H9 (cell line): ENCODE measurements at regions not wholly inside any gene's neighbourhood (a gene's known extent, or its start where the extent isn't known, plus 50 kb on each side); places are given as distances from the start of the nearest gene placed in this dataset.

Source experiments
- DNase-seq: peaks from one replicate; pipeline ENCODE4 v3.0.0-alpha.2; 2017
- H2AFZ ChIP-seq: one replicate; pipeline ENCODE4 v1.6.1; 2013; ENCODE audit warnings: mild to moderate bottlenecking, low read length, control low read depth, moderate library complexity
- H2AK5ac ChIP-seq: 2 replicates; pipeline ENCODE4 v1.6.1; 2013; ENCODE audit warnings: low read length, control low read depth, mixed read lengths; ENCODE audit not compliant: insufficient read length
- H2BK120ac ChIP-seq: one replicate; pipeline ENCODE4 v1.6.1; 2013; ENCODE audit warnings: low read depth, mild to moderate bottlenecking, low read length, control low read depth, inconsistent platforms; ENCODE audit not compliant: poor library complexity, severe bottlenecking
- H2BK12ac ChIP-seq: 2 replicates; pipeline ENCODE4 v1.6.1; 2013; ENCODE audit warnings: low read length, control low read depth, mixed read lengths, low read depth; ENCODE audit not compliant: insufficient read length
- H2BK15ac ChIP-seq: 2 replicates; pipeline ENCODE4 v1.6.1; 2013; ENCODE audit warnings: low read depth, low read length, control low read depth
- H2BK20ac ChIP-seq: one replicate; pipeline ENCODE4 v1.6.1; 2013; ENCODE audit warnings: low read depth, mild to moderate bottlenecking, low read length, control low read depth, inconsistent platforms; ENCODE audit not compliant: poor library complexity, severe bottlenecking
- H2BK5ac ChIP-seq: 2 replicates; pipeline ENCODE4 v1.6.1; 2013; ENCODE audit warnings: low read length, control low read depth, mixed read lengths; ENCODE audit not compliant: insufficient read length
- H3K14ac ChIP-seq: 2 replicates; pipeline ENCODE4 v1.6.1; 2013; ENCODE audit warnings: low read length, control low read depth; ENCODE audit not compliant: insufficient read depth
- H3K18ac ChIP-seq: 2 replicates; pipeline ENCODE4 v1.6.1; 2013; ENCODE audit warnings: low read depth, mild to moderate bottlenecking, mixed read lengths, low read length, control low read depth; ENCODE audit not compliant: insufficient read length
- H3K23ac ChIP-seq: 2 replicates; pipeline ENCODE4 v1.6.1; 2013; ENCODE audit warnings: low read length, control low read depth, mixed read lengths, low read depth; ENCODE audit not compliant: insufficient read length
- H3K23me2 ChIP-seq: 2 replicates; pipeline ENCODE4 v1.6.1; 2013; ENCODE audit warnings: low read depth, mild to moderate bottlenecking, mixed read lengths, low read length, control low read depth; ENCODE audit not compliant: insufficient read length, poor library complexity, severe bottlenecking
- H3K27ac ChIP-seq: 2 replicates; pipeline ENCODE4 v1.5.1; 2013; ENCODE audit warnings: low read length, control low read depth, mixed read lengths, low read depth; ENCODE audit not compliant: insufficient read length
- H3K27me3 ChIP-seq: 2 replicates; pipeline ENCODE4 v1.6.1; 2013; ENCODE audit warnings: low read length, control low read depth, inconsistent platforms; ENCODE audit not compliant: insufficient read depth
- H3K4ac ChIP-seq: 2 replicates; pipeline ENCODE4 v1.6.1; 2013; ENCODE audit warnings: low read depth, mild to moderate bottlenecking, control low read depth, inconsistent platforms, low read length, moderate library complexity
- H3K4me1 ChIP-seq: 2 replicates; pipeline ENCODE4 v1.6.1; 2013; ENCODE audit warnings: low read length, control low read depth, inconsistent platforms; ENCODE audit not compliant: insufficient read depth
- H3K4me2 ChIP-seq: 2 replicates; pipeline ENCODE4 v1.6.1; 2013; ENCODE audit warnings: low read length, control low read depth, mixed read lengths; ENCODE audit not compliant: insufficient read length, insufficient read depth
- H3K56ac ChIP-seq: 2 replicates; pipeline ENCODE4 v1.6.1; 2013; ENCODE audit warnings: low read depth, mild to moderate bottlenecking, mixed read lengths, low read length, control low read depth; ENCODE audit not compliant: insufficient read length
- H3K79me1 ChIP-seq: 2 replicates; pipeline ENCODE4 v1.6.1; 2013; ENCODE audit warnings: low read depth, mild to moderate bottlenecking, moderate library complexity, low read length, control low read depth, inconsistent platforms; ENCODE audit not compliant: insufficient read depth, poor library complexity, severe bottlenecking
- H3K79me2 ChIP-seq: 2 replicates; pipeline ENCODE4 v1.6.1; 2013; ENCODE audit warnings: low read length, control low read depth, inconsistent platforms; ENCODE audit not compliant: insufficient read depth
- H3K9ac ChIP-seq: 2 replicates; pipeline ENCODE4 v1.6.1; 2013; ENCODE audit warnings: low read length, control low read depth, mixed read lengths; ENCODE audit not compliant: insufficient read length; ENCODE audit errors: extremely low read depth
- H3K9me3 ChIP-seq: one replicate; pipeline ENCODE4 v1.6.1; 2013; ENCODE audit warnings: low read depth, low read length, inconsistent platforms; ENCODE audit not compliant: control insufficient read depth
- H3T11ph ChIP-seq: one replicate; pipeline ENCODE4 v1.6.1; 2013; ENCODE audit warnings: mild to moderate bottlenecking, low read length, control low read depth, inconsistent platforms
- H4K20me1 ChIP-seq: one replicate; pipeline ENCODE4 v1.6.1; 2013; ENCODE audit not compliant: control insufficient read depth, insufficient read length, insufficient read depth
- H4K5ac ChIP-seq: 2 replicates; pipeline ENCODE4 v1.6.1; 2013; ENCODE audit warnings: low read depth, mild to moderate bottlenecking, mixed read lengths, low read length, control low read depth; ENCODE audit not compliant: insufficient read length
- H4K8ac ChIP-seq: replicated peaks from 2 replicates; pipeline ENCODE4 v1.6.1; 2013; ENCODE audit warnings: low read length, control low read depth, mixed read lengths, low read depth; ENCODE audit not compliant: insufficient read length
- H4K91ac ChIP-seq: 2 replicates; pipeline ENCODE4 v1.6.1; 2013; ENCODE audit warnings: low read depth, mild to moderate bottlenecking, moderate library complexity, mixed read lengths, low read length, control low read depth; ENCODE audit not compliant: insufficient read length
- H3K27ac Mint-ChIP-seq, 3 experiments: 2 replicates in 2 of 3; 3 replicates in 1 of 3; pipeline ENCODE4 v1.8.0; 2020 to 2021; ENCODE audit warnings: mixed read lengths in 3 of 3, mild to moderate bottlenecking in 1 of 3, moderate library complexity in 1 of 3
- H3K27me3 Mint-ChIP-seq: 2 replicates; pipeline ENCODE4 v1.8.0; 2021; ENCODE audit warnings: low read depth, mild to moderate bottlenecking, moderate library complexity, mixed read lengths
- H3K36me3 Mint-ChIP-seq, 3 experiments: 2 replicates in 2 of 3; 3 replicates in 1 of 3; pipeline ENCODE4 v1.8.0; 2020 to 2021; ENCODE audit warnings: low read depth in 3 of 3, mixed read lengths in 3 of 3; ENCODE audit not compliant: insufficient read depth in 1 of 3
- H3K4me1 Mint-ChIP-seq, 2 experiments: 2 replicates each; pipeline ENCODE4 v1.8.0; 2020; ENCODE audit warnings: mixed read lengths in 2 of 2
- H3K4me3 Mint-ChIP-seq, 2 experiments: 2 replicates in 1 of 2; 3 replicates in 1 of 2; pipeline ENCODE4 v1.8.0; 2020 to 2021; ENCODE audit warnings: mild to moderate bottlenecking in 2 of 2, mixed read lengths in 2 of 2, moderate library complexity in 1 of 2
- H3K9me3 Mint-ChIP-seq, 2 experiments: 2 replicates in 1 of 2; 3 replicates in 1 of 2; pipeline ENCODE4 v1.8.0; 2020; ENCODE audit warnings: mild to moderate bottlenecking in 2 of 2, mixed read lengths in 2 of 2, moderate library complexity in 1 of 2
- CTCF ChIP-seq: fragments of 200-600 bp; sonication (generic); conservative IDR thresholded peaks from 3 replicates; pipeline ENCODE4 v1.8.0; 2021; ENCODE audit warnings: antibody characterized with exemption, mild to moderate bottlenecking
- WGBS: extraction: QIAGEN DNeasy Blood & Tissue Kit; methylation state at CpG from one replicate; pipeline ENCODE4 v1.1.7; 2013; ENCODE audit warnings: missing lambda C conversion rate, low lambda C conversion rate, mixed read lengths; ENCODE audit not compliant: insufficient read length; ENCODE audit errors: extremely low coverage; 5-methylcytosine and 5-hydroxymethylcytosine counted together

GRCh38 chr6:19895866-19896692 is 58.9 kb downstream of the ID4 start:
- Histone ChIP-seq H3K9me3 (no peaks in the 10 kb centered on the region), H3K18ac (no peak overlapping the region), H3K23me2 (no peaks in the 10 kb centered on the region), H4K8ac (no peak overlapping the region), H3K23ac (no peak overlapping the region), H3K4ac (no peak overlapping the region), H3K27me3 (no peaks in the 10 kb centered on the region), H4K91ac (no peak overlapping the region), H2AFZ (no peak overlapping the region), H3K79me2 (no peaks in the 10 kb centered on the region), H3K79me1 (no peaks in the 10 kb centered on the region), H2BK15ac (no peak overlapping the region), H4K20me1 (no peaks in the 10 kb centered on the region), H2BK20ac (no peak overlapping the region), H2BK12ac (no peak overlapping the region), H3K27ac (no peak overlapping the region), H2AK5ac (no peak overlapping the region), H3K14ac (no peak overlapping the region; the same call in 1 of the 2 replicates), H2BK5ac (no peak overlapping the region), H4K5ac (no peak overlapping the region), H3K9ac (no peak overlapping the region), H3K4me2 (no peak overlapping the region), H3K4me1 (no peaks in the 10 kb centered on the region), H2BK120ac (no peak overlapping the region), H3K56ac (no peak overlapping the region), H3T11ph (no peak overlapping the region)
- Mint-ChIP-seq H3K27ac (peak overlapping the region in 2 of 3 experiments; percentile 66 to 68; a peak in 3 of 7 replicates), H3K27me3 (no peaks in the 10 kb centered on the region), H3K9me3 (no peaks in the 10 kb centered on the region; a peak in 2 of 5 replicates), H3K4me1 (peaks cover 4% of the 10 kb centered on the region in 2 experiments; a peak in 3 of 4 replicates), H3K36me3 (no peaks in the 10 kb centered on the region), H3K4me3 (no peak overlapping the region)
- WGBS: no CpG with 5 or more reads among the region's 9 CpGs
- no peak for TF ChIP-seq CTCF
- no peak for DNase-seq
